Stimulated activated CD4-positive, alpha-beta T cell treated with anti-CD3 and anti-CD28 coated beads, Interleukin-1b, Interleukin-23, amount 100 ng/mL, for 48 hours (primary cell): ENCODE measurements at regions not wholly inside any gene's neighbourhood (a gene's known extent, or its start where the extent isn't known, plus 50 kb on each side); places are given as distances from the start of the nearest gene placed in this dataset.
"Not testable (repeated sequence)": the region's sequence is repeated elsewhere in the genome, so short reads cannot be mapped to it uniquely, and the experiment has no call there.

Experiments
- DNase-seq: peaks from one replicate; pipeline ENCODE4 v3.0.0-alpha.2; 2020

GRCh38 chr14:53855574-53855973 lies 101.1 kb downstream of the BMP4 start:
- DNase-seq = no peak

- no peak for DNase-seq
These were observed 101.5 kb downstream of the BMP4 start for GRCh38 chr14:53855127-53855526.

DNA sequence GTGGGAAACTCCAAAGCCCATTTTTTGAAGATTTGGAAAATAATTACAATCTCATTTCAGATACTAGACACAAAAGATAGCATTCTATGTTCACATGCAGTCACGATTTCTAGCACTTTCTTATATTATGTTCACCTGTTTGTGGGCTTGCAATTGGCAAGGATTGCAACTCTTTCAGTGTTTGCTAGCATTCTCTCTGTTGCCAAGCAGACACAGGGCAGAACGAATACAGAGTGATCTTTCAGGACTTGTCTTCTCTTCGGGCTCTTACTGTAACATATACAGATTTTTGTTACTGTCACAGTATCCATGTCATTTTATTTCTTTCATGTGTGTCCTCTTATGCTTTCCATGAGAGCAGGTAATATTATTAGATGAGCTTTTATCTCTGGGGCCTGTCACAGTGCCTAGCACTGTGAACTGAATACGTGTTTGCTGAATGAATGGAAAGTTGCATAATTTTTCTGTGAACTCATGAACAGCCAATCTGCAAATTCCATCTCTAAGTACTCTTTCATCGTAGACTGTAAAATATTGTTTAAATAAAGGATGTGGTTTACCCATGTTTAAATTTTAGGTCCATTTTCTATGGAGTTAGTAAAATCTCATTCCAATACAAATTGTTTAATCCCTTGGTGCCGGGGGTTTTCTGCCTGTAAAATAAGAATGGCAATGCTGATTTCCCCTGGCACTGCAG lies 105.1 kb downstream of the BMP4 start:
- no peak for DNase-seq

- no peak for DNase-seq
These were observed 105.8 kb downstream of the BMP4 start for GRCh38 chr14:53850714-53851296.

DNA sequence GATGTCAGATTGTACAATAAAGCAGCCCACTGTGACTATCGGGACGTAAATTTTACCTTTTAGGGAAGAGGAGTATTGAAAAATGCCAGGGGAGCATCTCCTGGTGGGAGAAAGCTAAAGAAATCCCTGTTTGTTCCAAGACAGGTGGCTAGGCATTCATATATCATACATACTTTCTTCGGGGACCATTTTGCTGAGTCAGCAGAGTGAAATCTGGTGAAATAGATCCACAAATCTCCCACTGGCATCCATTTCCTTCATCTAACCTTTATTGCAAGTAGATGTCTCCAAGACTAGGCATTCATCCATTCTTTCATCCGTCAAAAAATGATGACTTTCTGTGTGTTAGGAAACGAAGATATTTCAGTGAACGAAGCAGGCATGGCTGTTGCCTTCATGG lies 107.1 kb downstream of the BMP4 start:
- DNase-seq = no peak

DNA sequence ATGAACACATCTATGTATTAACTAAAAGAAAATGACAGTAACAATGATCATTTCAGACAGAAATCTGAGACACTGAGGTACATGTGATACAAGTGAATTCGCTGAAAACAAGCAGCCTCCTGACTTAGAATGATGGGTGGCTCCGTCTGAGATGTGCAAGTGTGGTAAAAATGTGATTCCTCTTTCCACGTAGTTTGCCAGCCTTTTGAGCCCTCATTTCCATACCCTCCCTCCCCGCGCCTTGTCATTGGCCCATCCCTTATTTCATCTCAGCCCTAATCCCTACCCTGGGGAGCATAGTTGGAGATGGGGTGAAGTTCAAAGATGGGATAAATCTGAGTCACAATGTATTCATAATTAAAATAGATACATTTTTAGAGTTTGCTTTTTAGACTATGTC lies 107.8 kb downstream of the BMP4 start:
- no peak for DNase-seq

- DNase-seq = no peak
These were observed 108.7 kb downstream of the BMP4 start for GRCh38 chr14:53847881-53848280.

DNA sequence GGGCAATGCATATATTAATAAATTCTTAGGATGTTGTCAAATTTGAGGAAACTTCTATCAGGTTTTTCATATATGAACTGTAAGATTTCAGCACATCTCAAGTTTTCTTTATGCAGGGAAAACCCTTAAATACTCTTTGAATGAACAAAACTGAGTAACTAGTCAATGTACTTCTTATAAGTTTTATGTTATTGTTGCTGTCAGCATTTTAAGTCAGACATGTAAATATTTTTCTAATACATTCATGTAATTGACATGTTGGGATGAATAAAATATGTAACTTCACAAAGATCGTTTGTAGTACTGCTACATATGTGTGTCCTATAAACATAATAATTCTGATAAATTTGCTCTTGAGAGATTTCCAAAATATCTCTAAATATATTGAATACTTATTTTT lies 109.6 kb downstream of the BMP4 start:
- no peak for DNase-seq

GRCh38 chr14:53845813-53846693 lies 110.6 kb downstream of the BMP4 start:
- no peak for DNase-seq

- DNase-seq = no peak
These were observed 113.7 kb downstream of the BMP4 start for GRCh38 chr14:53842938-53843337.

- no peak for DNase-seq
These were observed 115.2 kb downstream of the BMP4 start for GRCh38 chr14:53841109-53842099.

DNA sequence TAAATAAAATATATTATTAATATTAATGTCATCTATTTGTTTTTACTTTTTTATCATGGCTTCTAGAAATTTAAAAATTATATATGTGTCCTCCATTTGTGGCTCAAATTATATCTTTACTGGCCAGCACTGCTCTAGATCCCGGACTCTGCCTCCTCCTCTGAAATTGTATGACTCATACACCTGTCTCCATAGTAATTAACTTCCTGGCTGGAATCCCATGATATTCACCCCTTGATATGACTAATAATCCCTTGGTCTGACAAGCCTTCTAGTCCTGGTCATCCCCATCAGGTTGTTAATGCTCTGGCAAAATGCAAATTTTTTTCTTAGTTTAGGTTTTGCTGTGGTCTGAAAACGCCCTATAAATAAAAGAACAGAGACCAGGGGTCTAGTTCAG lies 116.2 kb downstream of the BMP4 start:
- DNase-seq = no peak

GRCh38 chr14:53838374-53838773 lies 118.3 kb downstream of the BMP4 start:
- DNase-seq = no peak

GRCh38 chr14:53837656-53838055 lies 119.0 kb downstream of the BMP4 start:
- not testable (repeated sequence) for DNase-seq

GRCh38 chr14:53836551-53836950 lies 120.1 kb downstream of the BMP4 start:
- DNase-seq = no peak

- no peak for DNase-seq
These were observed 127.8 kb downstream of the BMP4 start for GRCh38 chr14:53828820-53829219.

GRCh38 chr14:53824061-53824460 lies 132.6 kb downstream of the BMP4 start:
- no peak for DNase-seq

DNA sequence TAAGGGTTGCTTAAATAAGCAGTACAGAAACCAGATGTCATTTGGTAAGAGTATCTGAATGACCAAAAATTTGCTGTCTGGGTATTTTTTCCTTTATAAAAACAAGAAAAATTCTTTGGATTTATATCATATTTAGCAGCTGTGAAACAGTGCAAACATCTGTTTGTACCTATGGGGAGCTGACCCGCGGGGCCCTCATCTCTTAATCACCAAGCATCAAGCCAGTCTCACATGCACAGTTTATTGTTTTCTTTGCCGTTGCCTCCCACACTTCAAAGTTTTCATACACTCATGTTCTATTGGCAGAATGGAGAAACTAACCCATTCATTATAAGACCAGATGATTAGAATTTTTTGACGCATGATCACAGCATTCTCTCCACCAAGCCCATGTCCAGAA lies 142.2 kb downstream of the BMP4 start:
- DNase-seq = no peak

- no peak for DNase-seq
These were observed 146.4 kb downstream of the BMP4 start for GRCh38 chr14:53810221-53810620.

GRCh38 chr14:53808042-53808441 lies 148.6 kb downstream of the BMP4 start:
- no peak for DNase-seq

GRCh38 chr14:53807542-53807941 lies 149.1 kb downstream of the BMP4 start:
- no peak for DNase-seq

GRCh38 chr14:53807108-53807507 lies 149.5 kb downstream of the BMP4 start:
- no peak for DNase-seq

DNA sequence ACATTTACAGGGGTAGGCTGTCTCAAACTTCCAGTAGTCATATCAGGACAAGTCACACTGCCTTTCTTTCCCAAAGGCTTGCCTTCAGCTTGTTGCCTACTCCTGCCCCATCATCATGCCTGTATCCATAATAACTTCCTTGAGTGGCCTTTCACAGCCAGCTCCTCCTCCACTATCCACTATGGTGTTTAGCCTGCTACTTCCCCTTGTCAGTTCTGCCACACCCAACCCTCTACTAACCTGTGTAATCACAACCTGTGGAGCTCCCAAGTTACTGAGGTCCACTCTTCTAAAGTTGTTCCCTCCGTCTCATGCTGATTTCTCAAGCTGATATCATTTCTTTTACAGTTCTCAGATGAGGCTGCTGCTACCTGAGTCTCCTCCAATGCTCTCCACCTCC lies 159.9 kb downstream of the BMP4 start:
- DNase-seq = no peak
